Loucy (cell line): ENCODE measurements at regions not wholly inside any gene's neighbourhood (a gene's known extent, or its start where the extent isn't known, plus 50 kb on each side); places are given as distances from the start of the nearest gene placed in this dataset.

ENCODE experiments used
- H2AFZ ChIP-seq: fragments of 200-600 bp; sonication (generic); 2 replicates; pipeline ENCODE4 v1.6.0; 2016; ENCODE audit warnings: antibody characterized with exemption, mild to moderate bottlenecking, low read length, moderate library complexity
- H3F3A ChIP-seq: fragments of 200-600 bp; 2 replicates; pipeline ENCODE4 v1.6.0; 2016; ENCODE audit warnings: antibody characterized with exemption, low read depth, mild to moderate bottlenecking
- H3K27me3 ChIP-seq: fragments of 200-600 bp; sonication (generic); 2 replicates; pipeline ENCODE4 v1.6.1; 2014; ENCODE audit warnings: low read length, mild to moderate bottlenecking; ENCODE audit not compliant: insufficient read depth, poor library complexity, severe bottlenecking
- H3K36me3 ChIP-seq: fragments of 200-600 bp; sonication (generic); 2 replicates; pipeline ENCODE4 v1.6.1; 2016; ENCODE audit warnings: low read length; ENCODE audit not compliant: insufficient read depth
- H3K4me1 ChIP-seq: fragments of 200-600 bp; sonication (generic); 2 replicates; pipeline ENCODE4 v1.5.1; 2014; ENCODE audit warnings: low read length, mild to moderate bottlenecking; ENCODE audit not compliant: insufficient read depth, poor library complexity, severe bottlenecking
- H3K4me2 ChIP-seq: fragments of 200-600 bp; sonication (generic); 2 replicates; pipeline ENCODE4 v1.6.0; 2014; ENCODE audit warnings: antibody characterized with exemption, low read length, low read depth, mild to moderate bottlenecking; ENCODE audit not compliant: poor library complexity, severe bottlenecking
- H3K4me3 ChIP-seq: fragments of 200-600 bp; sonication (generic); 2 replicates; pipeline ENCODE4 v1.5.1; 2014; ENCODE audit warnings: low read length, mild to moderate bottlenecking, mixed read lengths; ENCODE audit not compliant: poor library complexity, severe bottlenecking
- H3K79me2 ChIP-seq: fragments of 200-600 bp; sonication (generic); 2 replicates; pipeline ENCODE4 v1.6.1; 2014; ENCODE audit warnings: low read length; ENCODE audit not compliant: insufficient read depth
- H3K9ac ChIP-seq: fragments of 200-600 bp; sonication (generic); 2 replicates; pipeline ENCODE4 v1.6.0; 2014; ENCODE audit warnings: mild to moderate bottlenecking, low read depth, low read length, moderate library complexity; ENCODE audit not compliant: poor library complexity, severe bottlenecking
- H3K9me2 ChIP-seq: fragments of 200-600 bp; sonication (generic); replicated peaks from 2 replicates; pipeline ENCODE4 v1.6.1; 2016; ENCODE audit warnings: low read depth, low read length, mixed read lengths
- H3K9me3 ChIP-seq: fragments of 200-600 bp; sonication (generic); 2 replicates; pipeline ENCODE4 v1.6.1; 2014; ENCODE audit warnings: mild to moderate bottlenecking, antibody characterized with exemption, low read length, low read depth; ENCODE audit not compliant: insufficient read depth
- H4K20me1 ChIP-seq: fragments of 200-600 bp; sonication (generic); 2 replicates; pipeline ENCODE4 v1.6.0; 2014; ENCODE audit warnings: antibody characterized with exemption, low read length, mild to moderate bottlenecking; ENCODE audit not compliant: insufficient read depth, poor library complexity, severe bottlenecking
- EZH2phosphoT487 ChIP-seq: fragments of 200-600 bp; IDR thresholded peaks from 2 replicates; pipeline ENCODE4 v1.6.1; 2018; ENCODE audit warnings: antibody characterized with exemption, mild to moderate bottlenecking, moderate library complexity, borderline replicate concordance
- TF ChIP-seq, protein P1 (sequence below): fragments of 200-600 bp; sonication (generic); conservative IDR thresholded peaks from 2 replicates; pipeline ENCODE4 v1.5.1; 2014; ENCODE audit warnings: mild to moderate bottlenecking, antibody characterized with exemption, low read length

GRCh38 chr16:8254405-8254804 lies 335.9 kb downstream of the TMEM114 start:
- TF ChIP-seq, protein P1, sequence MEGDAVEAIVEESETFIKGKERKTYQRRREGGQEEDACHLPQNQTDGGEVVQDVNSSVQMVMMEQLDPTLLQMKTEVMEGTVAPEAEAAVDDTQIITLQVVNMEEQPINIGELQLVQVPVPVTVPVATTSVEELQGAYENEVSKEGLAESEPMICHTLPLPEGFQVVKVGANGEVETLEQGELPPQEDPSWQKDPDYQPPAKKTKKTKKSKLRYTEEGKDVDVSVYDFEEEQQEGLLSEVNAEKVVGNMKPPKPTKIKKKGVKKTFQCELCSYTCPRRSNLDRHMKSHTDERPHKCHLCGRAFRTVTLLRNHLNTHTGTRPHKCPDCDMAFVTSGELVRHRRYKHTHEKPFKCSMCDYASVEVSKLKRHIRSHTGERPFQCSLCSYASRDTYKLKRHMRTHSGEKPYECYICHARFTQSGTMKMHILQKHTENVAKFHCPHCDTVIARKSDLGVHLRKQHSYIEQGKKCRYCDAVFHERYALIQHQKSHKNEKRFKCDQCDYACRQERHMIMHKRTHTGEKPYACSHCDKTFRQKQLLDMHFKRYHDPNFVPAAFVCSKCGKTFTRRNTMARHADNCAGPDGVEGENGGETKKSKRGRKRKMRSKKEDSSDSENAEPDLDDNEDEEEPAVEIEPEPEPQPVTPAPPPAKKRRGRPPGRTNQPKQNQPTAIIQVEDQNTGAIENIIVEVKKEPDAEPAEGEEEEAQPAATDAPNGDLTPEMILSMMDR: no peak
- no peak for TF ChIP-seq EZH2phosphoT487
- H3K9ac ChIP-seq: no peak overlapping the region
- H3K79me2 ChIP-seq: no peaks in the 10 kb centered on the region
- no peaks in the 10 kb centered on the region for H3K36me3 ChIP-seq
- H3K4me3 ChIP-seq: no peak overlapping the region
- H3K9me2 ChIP-seq: no peaks in the 10 kb centered on the region
- H3K9me3 ChIP-seq: no peaks in the 10 kb centered on the region
- no peaks in the 10 kb centered on the region for H3K27me3 ChIP-seq
- H4K20me1 ChIP-seq: no peaks in the 10 kb centered on the region
- no peak overlapping the region for H2AFZ ChIP-seq
- no peaks in the 10 kb centered on the region for H3K4me1 ChIP-seq
- H3F3A ChIP-seq: no peaks in the 10 kb centered on the region
- no peak overlapping the region for H3K4me2 ChIP-seq

DNA sequence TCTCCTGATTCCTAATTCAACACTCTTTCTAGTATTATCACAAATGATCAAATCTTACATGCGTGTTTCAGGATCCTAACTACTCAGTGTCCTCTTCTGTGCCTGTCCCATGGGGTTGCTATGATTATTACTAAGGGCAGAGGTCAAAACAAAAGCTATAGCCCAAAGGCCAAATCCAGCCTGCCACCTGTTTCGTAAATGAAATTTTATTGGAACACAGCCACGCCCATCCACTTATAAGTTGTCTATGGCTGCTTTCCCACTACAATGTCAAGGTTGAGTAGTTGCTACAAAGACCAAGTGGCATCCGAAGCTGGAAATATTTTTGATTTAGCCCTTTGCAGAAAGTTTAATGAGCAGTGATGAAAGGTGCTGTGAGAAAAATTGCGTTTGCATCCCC lies 336.6 kb downstream of the TMEM114 start:
- no peaks in the 10 kb centered on the region for H4K20me1 ChIP-seq
- H3K79me2 ChIP-seq: no peaks in the 10 kb centered on the region
- no peaks in the 10 kb centered on the region for H3K27me3 ChIP-seq
- no peaks in the 10 kb centered on the region for H3K9me2 ChIP-seq
- no peak overlapping the region for H2AFZ ChIP-seq
- no peaks in the 10 kb centered on the region for H3F3A ChIP-seq
- H3K9ac ChIP-seq: no peak overlapping the region
- no peak overlapping the region for H3K4me3 ChIP-seq
- no peaks in the 10 kb centered on the region for H3K9me3 ChIP-seq
- no peaks in the 10 kb centered on the region for H3K4me1 ChIP-seq
- no peak for TF ChIP-seq EZH2phosphoT487
- TF ChIP-seq, protein P1: no peak
- H3K4me2 ChIP-seq: no peak overlapping the region
- H3K36me3 ChIP-seq: no peaks in the 10 kb centered on the region

DNA sequence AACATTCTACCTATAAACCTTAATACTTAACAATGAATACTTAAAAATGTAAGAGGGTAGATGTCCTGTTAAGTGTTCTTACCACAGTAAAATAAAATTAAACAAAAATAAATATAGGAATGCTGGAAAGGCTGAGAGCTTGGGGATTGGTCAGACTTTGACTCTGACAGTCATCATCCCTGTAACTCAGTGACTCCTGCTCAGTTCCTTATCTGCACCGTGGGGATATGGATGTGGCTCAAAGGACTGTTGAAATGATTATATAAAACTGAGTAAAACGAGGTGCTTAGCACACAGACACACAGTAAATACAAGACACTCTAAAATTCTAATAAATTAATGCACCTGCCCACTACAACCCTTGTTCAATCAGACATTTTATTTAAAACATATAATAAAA lies 338.6 kb downstream of the TMEM114 start:
- H4K20me1 ChIP-seq: no peaks in the 10 kb centered on the region
- H3F3A ChIP-seq: no peaks in the 10 kb centered on the region
- H2AFZ ChIP-seq: no peak overlapping the region
- no peaks in the 10 kb centered on the region for H3K4me1 ChIP-seq
- TF ChIP-seq, protein P1: no peak
- no peak for TF ChIP-seq EZH2phosphoT487
- no peaks in the 10 kb centered on the region for H3K9me2 ChIP-seq
- H3K4me2 ChIP-seq: no peak overlapping the region
- no peak overlapping the region for H3K4me3 ChIP-seq
- H3K9me3 ChIP-seq: no peaks in the 10 kb centered on the region
- no peak overlapping the region for H3K9ac ChIP-seq
- no peaks in the 10 kb centered on the region for H3K36me3 ChIP-seq
- no peaks in the 10 kb centered on the region for H3K27me3 ChIP-seq
- H3K79me2 ChIP-seq: no peaks in the 10 kb centered on the region
